Putamen (tissue), 1 donor: ENCODE measurements at regions not wholly inside any gene's neighbourhood (a gene's known extent, or its start where the extent isn't known, plus 50 kb on each side); places are given as distances from the start of the nearest gene placed in this dataset.

Experiments used
- DNase-seq: peaks from one replicate; pipeline ENCODE4 v3.0.0-alpha.2; 2016; ENCODE audit warnings: low spot score

- DNase-seq, result no peak
Measured at GRCh38 chr3:118269537-118270125, 765.0 kb downstream of the IGSF11 start.

DNA sequence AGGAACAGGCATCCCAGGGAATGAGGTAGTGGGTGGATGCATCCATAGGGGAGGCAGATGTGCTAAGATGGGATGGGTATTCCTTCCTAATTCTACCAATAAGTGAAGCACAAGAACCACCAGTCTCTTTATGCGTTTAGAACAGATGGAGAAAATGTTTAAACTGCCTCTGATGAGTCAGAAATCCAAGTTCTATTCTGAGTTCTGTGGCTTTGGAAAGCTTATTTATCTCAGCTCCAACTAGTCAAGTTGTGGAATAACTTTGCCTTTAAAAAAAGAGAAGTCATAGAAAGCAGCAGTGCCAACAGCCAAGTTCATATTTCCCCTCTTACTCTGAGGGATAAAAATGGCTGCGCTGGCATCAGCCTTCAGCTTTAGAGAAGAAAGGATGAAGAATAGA lies 761.7 kb downstream of the IGSF11 start:
- DNase-seq, result no peak

- DNase-seq, result no peak
Measured at GRCh38 chr3:118277814-118278213, 756.8 kb downstream of the IGSF11 start.

- no peak for DNase-seq
Measured at GRCh38 chr3:118292841-118293240, 741.8 kb downstream of the IGSF11 start.

- DNase-seq, result no peak
Measured at GRCh38 chr3:118298133-118298532, 736.5 kb downstream of the IGSF11 start.

- DNase-seq, result no peak
Measured at GRCh38 chr3:118304557-118304956, 730.1 kb downstream of the IGSF11 start.

DNA sequence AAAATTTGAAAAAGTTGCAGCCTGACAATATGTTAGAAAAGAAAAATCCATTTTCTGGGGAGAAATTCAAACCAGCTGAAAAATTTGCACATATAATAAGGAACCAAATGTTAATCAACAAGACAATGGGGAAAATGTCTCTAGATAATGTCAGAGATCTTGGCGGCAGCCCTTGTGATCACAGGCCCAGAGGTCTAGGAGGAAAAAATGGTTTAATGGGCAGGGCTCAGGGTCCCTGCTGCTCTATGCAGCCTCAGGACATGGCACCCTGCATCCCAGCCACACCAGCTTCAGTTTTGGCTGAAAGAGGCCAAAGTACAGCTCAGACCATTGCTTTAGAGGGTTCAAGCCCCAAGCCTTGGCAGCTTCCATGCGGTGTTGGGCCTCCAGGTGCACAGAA lies 701.9 kb downstream of the IGSF11 start:
- DNase-seq, result no peak

DNA sequence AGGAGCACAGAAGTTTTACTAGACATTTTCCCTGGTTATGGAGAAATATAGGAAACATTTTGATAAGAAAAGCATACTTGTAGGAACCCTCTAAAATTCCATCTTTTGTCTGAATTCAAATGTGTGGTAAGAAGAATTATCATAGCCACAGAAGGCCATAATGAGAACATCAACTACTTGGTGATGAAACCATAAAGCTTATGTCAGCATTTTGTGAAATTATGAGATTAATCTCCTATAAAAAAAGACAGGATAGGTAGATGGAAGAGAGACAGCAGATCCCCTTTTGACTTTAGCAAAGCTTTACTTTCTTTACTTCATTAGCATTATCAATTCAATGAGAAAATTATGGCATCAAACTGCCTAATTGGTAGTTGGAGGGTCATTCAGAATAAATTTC lies 697.0 kb downstream of the IGSF11 start:
- DNase-seq, result no peak

- DNase-seq, result no peak
Measured at GRCh38 chr3:118347396-118348168, 687.1 kb downstream of the IGSF11 start.

- DNase-seq, result no peak
Measured at GRCh38 chr3:118348169-118348557, 686.5 kb downstream of the IGSF11 start.

GRCh38 chr3:118354556-118354955 lies 680.1 kb downstream of the IGSF11 start:
- DNase-seq, result no peak

GRCh38 chr3:118369892-118370491 lies 664.7 kb downstream of the IGSF11 start:
- DNase-seq, result no peak

GRCh38 chr3:118380576-118380975 lies 654.1 kb downstream of the IGSF11 start:
- DNase-seq, result no peak

- no peak for DNase-seq
Measured at GRCh38 chr3:118396491-118396890, 638.2 kb downstream of the IGSF11 start.

- no peak for DNase-seq
Measured at GRCh38 chr3:118400086-118400485, 634.6 kb downstream of the IGSF11 start.

DNA sequence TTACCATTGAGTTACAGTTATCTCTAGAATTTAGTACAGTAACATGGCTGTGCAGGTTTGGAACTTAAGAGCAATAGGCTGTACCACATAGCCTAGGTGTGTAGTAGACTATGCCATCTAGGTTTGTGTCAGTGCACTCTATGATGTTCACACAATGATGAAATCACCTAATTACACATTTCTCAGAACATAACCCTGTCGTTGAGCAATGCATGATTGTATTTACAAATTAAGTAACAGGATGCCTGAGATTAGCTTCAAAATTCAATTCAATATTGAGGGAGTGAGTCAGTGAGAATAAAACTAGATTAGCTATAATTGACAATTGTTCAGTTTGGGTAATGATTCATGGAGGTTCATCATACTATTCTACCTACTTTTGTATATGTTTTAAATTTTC lies 633.8 kb downstream of the IGSF11 start:
- no peak for DNase-seq

DNA sequence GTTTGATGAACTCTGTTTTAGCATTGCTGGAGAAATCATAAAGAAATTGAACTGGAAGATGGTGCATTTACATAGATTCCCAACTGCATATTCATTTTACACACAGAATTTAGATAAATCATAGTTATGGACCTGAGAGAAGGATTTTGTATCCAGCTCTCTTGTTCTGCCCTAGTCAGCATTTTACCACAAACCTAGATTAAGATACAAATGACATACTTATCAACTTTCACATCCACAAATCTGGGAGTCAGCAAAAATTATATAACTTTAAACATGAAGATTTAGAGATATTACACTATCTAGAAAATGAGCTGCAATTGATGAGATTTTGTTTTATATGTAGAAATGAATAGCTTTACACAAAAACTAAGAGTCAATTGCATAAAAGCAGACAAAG lies 632.8 kb downstream of the IGSF11 start:
- DNase-seq, result no peak

- no peak for DNase-seq
Measured at GRCh38 chr3:118402971-118403370, 631.7 kb downstream of the IGSF11 start.

GRCh38 chr3:118406562-118406961 lies 628.1 kb downstream of the IGSF11 start:
- DNase-seq, result no peak

DNA sequence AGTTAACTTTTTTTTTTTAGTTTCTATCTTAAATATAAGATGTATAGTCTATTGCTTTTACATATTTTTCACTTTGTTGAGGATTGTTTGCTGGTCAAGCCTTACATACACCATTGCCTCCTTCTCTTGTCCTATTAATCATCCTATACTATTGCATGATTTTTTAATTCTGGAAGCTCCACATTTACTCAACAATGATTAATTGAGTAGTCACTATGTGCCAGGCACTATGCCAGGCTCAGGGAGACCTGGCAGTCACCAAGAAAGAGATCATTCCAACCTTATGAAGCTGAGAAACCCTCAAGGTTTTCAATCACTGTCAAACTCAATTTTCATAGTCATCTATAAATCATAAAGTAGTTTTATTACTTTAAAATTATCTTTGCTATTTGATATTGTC lies 626.2 kb downstream of the IGSF11 start:
- no peak for DNase-seq

DNA sequence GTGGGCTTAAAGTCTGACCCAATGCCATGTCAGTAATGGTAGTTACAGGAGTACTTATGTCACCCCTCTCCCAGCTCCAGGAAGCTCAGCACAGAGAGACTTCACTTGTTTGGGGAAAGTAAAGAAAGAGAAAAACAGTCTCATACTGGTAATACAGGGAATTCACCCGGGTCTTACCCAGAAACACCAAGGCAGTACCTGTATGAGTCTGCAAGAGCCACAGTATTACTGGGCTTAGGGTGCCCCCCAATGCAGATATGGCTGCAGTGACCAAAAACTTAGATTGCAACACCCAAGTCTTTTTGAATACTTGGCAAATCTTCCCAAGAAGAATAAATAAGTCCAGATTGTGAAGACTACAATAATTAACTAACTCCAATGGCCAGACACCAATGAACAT lies 622.1 kb downstream of the IGSF11 start:
- DNase-seq, result no peak

GRCh38 chr3:118425272-118425837 lies 609.3 kb downstream of the IGSF11 start:
- DNase-seq, result no peak

DNA sequence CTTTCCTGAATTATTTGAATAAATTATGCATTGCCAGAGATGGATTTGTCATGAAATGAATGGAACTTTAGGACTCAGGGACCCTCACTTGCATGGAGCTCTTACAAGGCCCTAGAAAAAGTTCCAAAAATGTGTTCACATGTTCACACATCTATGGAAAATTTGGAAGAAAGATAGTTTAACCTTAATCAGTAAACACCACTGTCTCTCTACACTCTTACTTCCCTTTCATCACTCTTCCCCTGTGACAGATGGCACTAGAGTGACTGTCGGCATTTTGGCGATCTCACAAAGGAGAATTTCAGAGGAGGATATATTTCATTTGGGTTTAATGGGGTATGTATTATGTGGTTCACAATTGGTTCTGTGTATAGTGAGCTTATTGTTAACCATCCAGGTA lies 600.8 kb downstream of the IGSF11 start:
- no peak for DNase-seq
